ENCODE measurements at regions not wholly inside any gene's neighbourhood (a gene's known extent, or its start where the extent isn't known, plus 50 kb on each side); places are given as distances from the start of the nearest gene placed in this dataset.
"Not testable (repeated sequence)": the region's sequence is repeated elsewhere in the genome, so short reads cannot be mapped to it uniquely, and the experiment has no call there.

GRCh38 chr4:12580787-12581186 lies 903.4 kb downstream of the RAB28 start:
- DNase-seq (ENCODE audit: low spot score) = no peak

- no peak for DNase-seq (ENCODE audit: low spot score)
These were observed 905.0 kb downstream of the RAB28 start for GRCh38 chr4:12579172-12579571.

GRCh38 chr4:12576409-12576808 lies 907.7 kb downstream of the RAB28 start:
- DNase-seq (ENCODE audit: low spot score) = no peak

- DNase-seq (ENCODE audit: low spot score) = no peak
These were observed 910.4 kb downstream of the RAB28 start for GRCh38 chr4:12573716-12574115.

- no peak for DNase-seq (ENCODE audit: low spot score)
These were observed 921.5 kb downstream of the RAB28 start for GRCh38 chr4:12562476-12563140.

GRCh38 chr4:12562021-12562420 lies 922.1 kb downstream of the RAB28 start:
- DNase-seq (ENCODE audit: low spot score) = no peak

GRCh38 chr4:12555011-12555410 lies 929.1 kb downstream of the RAB28 start:
- DNase-seq (ENCODE audit: low spot score) = no peak

GRCh38 chr4:12548678-12549077 lies 935.5 kb downstream of the RAB28 start:
- DNase-seq (ENCODE audit: low spot score) = no peak

GRCh38 chr4:12545812-12546211 lies 938.3 kb downstream of the RAB28 start:
- no peak for DNase-seq (ENCODE audit: low spot score)

GRCh38 chr4:12538162-12538561 lies 946.0 kb downstream of the RAB28 start:
- no peak for DNase-seq (ENCODE audit: low spot score)

GRCh38 chr4:12534684-12535083 lies 949.5 kb downstream of the RAB28 start:
- no peak for DNase-seq (ENCODE audit: low spot score)

- DNase-seq (ENCODE audit: low spot score) = no peak
These were observed 964.7 kb downstream of the RAB28 start for GRCh38 chr4:12519426-12519825.

- no peak for DNase-seq (ENCODE audit: low spot score)
These were observed 976.2 kb downstream of the RAB28 start for GRCh38 chr4:12507868-12508481.

GRCh38 chr4:12500409-12500808 lies 983.7 kb downstream of the RAB28 start:
- DNase-seq (ENCODE audit: low spot score) = no peak

GRCh38 chr4:12499693-12500092 lies 984.4 kb downstream of the RAB28 start:
- no peak for DNase-seq (ENCODE audit: low spot score)

- DNase-seq (ENCODE audit: low spot score) = no peak
These were observed 988.9 kb downstream of the RAB28 start for GRCh38 chr4:12495211-12495610.

- no peak for DNase-seq (ENCODE audit: low spot score)
These were observed 991.3 kb downstream of the RAB28 start for GRCh38 chr4:12492730-12493393.

- no peak for DNase-seq (ENCODE audit: low spot score)
These were observed 995.5 kb downstream of the RAB28 start for GRCh38 chr4:12488672-12489071.

- no peak for DNase-seq (ENCODE audit: low spot score)
These were observed 997.1 kb downstream of the RAB28 start for GRCh38 chr4:12487000-12487399.

GRCh38 chr4:12472087-12472486 lies 1012.1 kb downstream of the RAB28 start:
- DNase-seq (ENCODE audit: low spot score) = no peak

- DNase-seq (ENCODE audit: low spot score) = no peak
These were observed 1012.9 kb downstream of the RAB28 start for GRCh38 chr4:12471193-12471592.

GRCh38 chr4:12461576-12461975 lies 1022.6 kb downstream of the RAB28 start:
- not testable (repeated sequence) for DNase-seq (ENCODE audit: low spot score)

- no peak for DNase-seq (ENCODE audit: low spot score)
These were observed 1025.0 kb downstream of the RAB28 start for GRCh38 chr4:12459126-12459525.

- no peak for DNase-seq (ENCODE audit: low spot score)
These were observed 1025.5 kb downstream of the RAB28 start for GRCh38 chr4:12458621-12459020.

Measured in hepatic stellate cell (primary cell).